NT2/D1 (cell line): ENCODE measurements at regions not wholly inside any gene's neighbourhood (a gene's known extent, or its start where the extent isn't known, plus 50 kb on each side); places are given as distances from the start of the nearest gene placed in this dataset.

Source experiments
- SUZ12 ChIP-seq: IDR thresholded peaks from 2 replicates; pipeline ENCODE4 v1.6.1; 2011; ENCODE audit not compliant: insufficient read length, insufficient read depth; ENCODE audit errors: extremely low read depth
- YY1 ChIP-seq: IDR thresholded peaks from 2 replicates; pipeline ENCODE4 v1.6.1; 2011; ENCODE audit not compliant: insufficient read length, insufficient read depth

GRCh38 chr7:46586406-46586805 is 665.3 kb upstream of the IGFBP3 start:
- no peak for TF ChIP-seq YY1
- TF ChIP-seq SUZ12 = no peak
